Muscle of back (tissue), 3 donors: ENCODE measurements at regions not wholly inside any gene's neighbourhood (a gene's known extent, or its start where the extent isn't known, plus 50 kb on each side); places are given as distances from the start of the nearest gene placed in this dataset.

Source experiments
- DNase-seq, 3 donors: peaks; one replicate each; pipeline versions ENCODE4 v3.0.0 to v3.0.0-alpha.2; 2013

- no peak for DNase-seq
Measured at GRCh38 chrY:7464742-7465141, 553.2 kb upstream of the AMELY start.

- DNase-seq, result no peak
Measured at GRCh38 chrY:7463711-7464110, 552.2 kb upstream of the AMELY start.

- no peak for DNase-seq
Measured at GRCh38 chrY:7463196-7463595, 551.6 kb upstream of the AMELY start.

- peak in 1 of 3 donors; percentile 57 for DNase-seq
Measured at GRCh38 chrY:7462657-7463056, 551.1 kb upstream of the AMELY start.

GRCh38 chrY:7461873-7462525, 550.4 kb upstream of the AMELY start:
- peak in 2 of 3 donors; percentile 54 to 90 for DNase-seq

- no peak for DNase-seq
Measured at GRCh38 chrY:7459802-7460201, 548.2 kb upstream of the AMELY start.

GRCh38 chrY:7458301-7459078, 546.9 kb upstream of the AMELY start:
- peak in 2 of 3 donors; percentile 68 to 88 for DNase-seq

GRCh38 chrY:7457286-7458015, 545.9 kb upstream of the AMELY start:
- DNase-seq, result peak in 2 of 3 donors; percentile 70 to 71

- DNase-seq, result peak in 2 of 3 donors; percentile 22 to 67
Measured at GRCh38 chrY:7455626-7456025, 544.1 kb upstream of the AMELY start.

- peak in 1 of 3 donors; percentile 52 for DNase-seq
Measured at GRCh38 chrY:7453336-7453735, 541.8 kb upstream of the AMELY start.

GRCh38 chrY:7452246-7452645, 540.7 kb upstream of the AMELY start:
- DNase-seq, result no peak

GRCh38 chrY:7449860-7450259, 538.3 kb upstream of the AMELY start:
- DNase-seq, result no peak

- DNase-seq, result peak in 1 of 3 donors; percentile 29
Measured at GRCh38 chrY:7448687-7449086, 537.1 kb upstream of the AMELY start.

GRCh38 chrY:7447881-7448516, 536.4 kb upstream of the AMELY start:
- peak in 2 of 3 donors; percentile 32 to 56 for DNase-seq

- DNase-seq, result no peak
Measured at GRCh38 chrY:7444141-7444540, 532.6 kb upstream of the AMELY start.

- peak in 1 of 3 donors; percentile 33 for DNase-seq
Measured at GRCh38 chrY:7440796-7441530, 529.4 kb upstream of the AMELY start.

- no peak for DNase-seq
Measured at GRCh38 chrY:7437086-7437485, 525.5 kb upstream of the AMELY start.

GRCh38 chrY:7433817-7434809, 522.6 kb upstream of the AMELY start:
- DNase-seq, result peak in 2 of 3 donors; percentile 30 to 83

GRCh38 chrY:7419165-7419564, 507.6 kb upstream of the AMELY start:
- peak in 2 of 3 donors; percentile 27 to 64 for DNase-seq

GRCh38 chrY:7417946-7418345, 506.4 kb upstream of the AMELY start:
- peak in 1 of 3 donors; percentile 54 for DNase-seq
